ENCODE measurements at regions not wholly inside any gene's neighbourhood (a gene's known extent, or its start where the extent isn't known, plus 50 kb on each side); places are given as distances from the start of the nearest gene placed in this dataset.

DNA sequence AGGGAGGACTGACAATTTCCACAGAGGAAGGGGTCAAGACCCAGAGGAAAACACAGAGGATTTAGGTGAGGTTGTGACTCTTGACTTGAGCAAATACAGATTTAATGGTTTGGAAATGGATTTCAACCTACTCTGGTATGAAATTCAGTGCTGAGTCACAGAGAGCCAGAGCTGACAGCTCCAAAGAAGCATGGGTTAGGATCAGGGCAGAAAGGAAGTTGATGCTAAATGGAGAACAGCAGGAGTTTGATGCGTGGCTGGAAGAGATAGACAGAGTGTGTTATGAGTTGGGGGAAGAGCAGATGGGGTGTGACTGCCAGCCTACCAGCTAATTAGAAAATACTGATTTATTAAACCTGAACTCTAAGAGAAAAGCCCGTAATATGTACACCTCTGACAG, 272.6 kb downstream of the FOXG1 start:
- no peak overlapping the region for H3K4me3 ChIP-seq (ENCODE audit: low read length in 2 of 2)
- WGBS: 52% methylated on average over 2 of the region's 2 CpGs
- no peaks in the 10 kb centered on the region for H3K36me3 ChIP-seq (ENCODE audit: control insufficient read depth in 2 of 2, insufficient read depth in 2 of 2, low read length in 1 of 2)

DNA sequence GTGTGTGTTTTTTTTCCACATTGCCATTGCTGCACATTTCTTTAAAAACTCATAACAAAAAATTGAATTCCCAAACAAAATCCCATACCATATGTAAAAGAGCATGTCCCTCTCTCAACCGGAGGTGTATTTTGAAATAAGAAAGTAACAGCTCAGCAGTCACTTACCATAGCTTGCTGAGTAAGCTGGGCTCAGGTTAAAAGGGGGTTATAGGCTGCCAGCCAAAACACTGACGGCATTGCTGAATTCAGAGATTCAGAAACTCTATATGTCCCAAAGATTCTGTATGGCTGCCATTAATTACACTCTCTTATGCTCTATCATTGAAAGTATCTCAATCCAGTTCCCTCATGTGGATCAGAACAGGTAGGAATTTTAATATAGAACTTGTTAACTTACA, 276.0 kb downstream of the FOXG1 start:
- no peaks in the 10 kb centered on the region for H3K4me1 ChIP-seq (ENCODE audit: control insufficient read depth in 2 of 2, insufficient read depth in 2 of 2, low read length in 2 of 2)
- 82% methylated on average over 2 of the region's 2 CpGs for whole genome bisulfite sequencing

More for the DNA sequence above, 272.6 kb downstream of the FOXG1 start:
- H3K27ac ChIP-seq (ENCODE audit: low read depth in 1 of 2, low read length in 1 of 2): no peak overlapping the region
- no peaks in the 10 kb centered on the region for H3K4me1 ChIP-seq (ENCODE audit: control insufficient read depth in 2 of 2, insufficient read depth in 2 of 2, low read length in 2 of 2)
- no peaks in the 10 kb centered on the region for H3K27me3 ChIP-seq (ENCODE audit: control insufficient read depth in 2 of 2, insufficient read depth in 1 of 2, low read length in 1 of 2)
- no peaks in the 10 kb centered on the region for H3K9me3 ChIP-seq (ENCODE audit: control insufficient read depth in 2 of 2, insufficient read depth in 1 of 2, low read length in 1 of 2)
- no peak for DNase-seq (ENCODE audit: low read depth in 6 of 9, low spot score in 9 of 9)

DNA sequence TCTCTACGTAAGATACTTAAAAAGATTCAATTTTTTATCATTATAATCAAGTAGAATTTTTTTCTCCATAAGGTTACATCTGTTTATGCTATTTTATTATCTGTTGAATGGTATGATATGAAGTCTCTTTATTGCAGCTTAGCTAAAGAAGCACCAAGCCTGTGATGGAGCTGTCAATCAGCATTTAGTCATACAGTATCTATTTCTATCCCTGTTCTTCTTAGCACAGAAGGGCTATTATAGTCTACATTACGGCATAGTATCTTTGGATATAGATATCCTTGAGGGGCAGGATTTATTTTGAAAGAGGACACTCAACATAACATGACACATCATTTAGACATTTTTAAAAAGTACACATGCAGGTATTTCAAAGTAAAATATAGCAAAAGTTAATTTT, 277.1 kb downstream of the FOXG1 start:
- Histone ChIP-seq H3K36me3 (ENCODE audit: control insufficient read depth in 2 of 2, insufficient read depth in 2 of 2, low read length in 1 of 2) (no peaks in the 10 kb centered on the region), H3K27ac (ENCODE audit: low read depth in 1 of 2, low read length in 1 of 2) (no peak overlapping the region), H3K4me1 (ENCODE audit: control insufficient read depth in 2 of 2, insufficient read depth in 2 of 2, low read length in 2 of 2) (no peaks in the 10 kb centered on the region), H3K27me3 (ENCODE audit: control insufficient read depth in 2 of 2, insufficient read depth in 1 of 2, low read length in 1 of 2) (no peaks in the 10 kb centered on the region), H3K4me3 (ENCODE audit: low read length in 2 of 2) (no peak overlapping the region), H3K9me3 (ENCODE audit: control insufficient read depth in 2 of 2, insufficient read depth in 1 of 2, low read length in 1 of 2) (no peaks in the 10 kb centered on the region)
- DNase-seq (ENCODE audit: low read depth in 6 of 9, low spot score in 9 of 9): no peak
- WGBS: 93% methylated on average over 2 of the region's 2 CpGs

More for the DNA sequence above, 276.0 kb downstream of the FOXG1 start:
- Histone ChIP-seq H3K27ac (ENCODE audit: low read depth in 1 of 2, low read length in 1 of 2) (no peak overlapping the region), H3K27me3 (ENCODE audit: control insufficient read depth in 2 of 2, insufficient read depth in 1 of 2, low read length in 1 of 2) (no peaks in the 10 kb centered on the region), H3K4me3 (ENCODE audit: low read length in 2 of 2) (no peak overlapping the region), H3K9me3 (ENCODE audit: control insufficient read depth in 2 of 2, insufficient read depth in 1 of 2, low read length in 1 of 2) (no peaks in the 10 kb centered on the region), H3K36me3 (ENCODE audit: control insufficient read depth in 2 of 2, insufficient read depth in 2 of 2, low read length in 1 of 2) (no peaks in the 10 kb centered on the region)
- peak in 1 of 9 donors; percentile 1 for DNase-seq (ENCODE audit: low read depth in 6 of 9, low spot score in 9 of 9)

DNA sequence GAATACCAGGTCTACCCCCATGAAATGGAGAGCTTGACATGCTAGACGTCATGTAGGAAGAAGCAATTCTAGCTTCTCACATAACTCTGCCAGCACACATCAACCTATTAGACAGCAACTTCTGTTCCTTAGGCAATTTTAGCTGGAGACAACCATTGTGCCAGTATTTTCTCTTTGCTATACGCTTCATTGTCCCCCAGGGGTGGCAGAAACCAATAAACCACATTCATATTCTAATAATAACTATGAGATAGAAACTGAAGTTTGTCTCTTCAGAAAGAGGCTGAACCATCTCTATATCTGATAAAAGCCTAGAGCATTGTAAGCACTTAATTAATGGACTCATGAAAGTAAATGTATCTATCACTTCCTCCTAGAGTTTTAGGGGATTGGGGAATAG, 278.6 kb downstream of the FOXG1 start:
- no peaks in the 10 kb centered on the region for H3K4me1 ChIP-seq (ENCODE audit: control insufficient read depth in 2 of 2, insufficient read depth in 2 of 2, low read length in 2 of 2)
- H3K27ac ChIP-seq (ENCODE audit: low read depth in 1 of 2, low read length in 1 of 2): no peak overlapping the region
- no peak overlapping the region for H3K4me3 ChIP-seq (ENCODE audit: low read length in 2 of 2)
- DNase-seq (ENCODE audit: low read depth in 6 of 9, low spot score in 9 of 9): no peak
- WGBS: 81% methylated on average over 2 of the region's 2 CpGs
- no peaks in the 10 kb centered on the region for H3K27me3 ChIP-seq (ENCODE audit: control insufficient read depth in 2 of 2, insufficient read depth in 1 of 2, low read length in 1 of 2)
- H3K36me3 ChIP-seq (ENCODE audit: control insufficient read depth in 2 of 2, insufficient read depth in 2 of 2, low read length in 1 of 2): no peaks in the 10 kb centered on the region
- no peaks in the 10 kb centered on the region for H3K9me3 ChIP-seq (ENCODE audit: control insufficient read depth in 2 of 2, insufficient read depth in 1 of 2, low read length in 1 of 2)

DNA sequence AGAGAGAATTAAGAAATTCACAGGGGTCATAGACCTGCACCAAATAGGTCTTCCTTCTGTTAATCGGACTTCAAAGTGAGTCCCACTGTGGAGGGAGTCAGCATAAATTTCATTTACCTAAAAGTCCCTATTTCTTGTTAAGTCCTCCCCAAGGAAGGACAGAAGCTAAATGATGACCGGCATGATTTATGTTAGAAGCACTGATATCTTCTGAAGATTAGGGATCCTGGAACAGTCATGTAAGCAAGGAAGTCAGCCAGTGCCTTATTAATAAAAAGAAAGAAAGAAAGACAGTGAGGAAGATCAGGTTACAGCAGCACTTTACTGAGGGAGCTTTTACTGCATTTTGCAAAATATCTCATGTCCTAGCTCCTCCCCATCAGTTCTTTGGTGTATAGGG, 287.5 kb downstream of the FOXG1 start:
- WGBS: 77% methylated on average over 2 of the region's 2 CpGs
- no peak overlapping the region for H3K27ac ChIP-seq (ENCODE audit: low read depth in 1 of 2, low read length in 1 of 2)
- H3K4me1 ChIP-seq (ENCODE audit: control insufficient read depth in 2 of 2, insufficient read depth in 2 of 2, low read length in 2 of 2): no peaks in the 10 kb centered on the region
- DNase-seq (ENCODE audit: low read depth in 6 of 9, low spot score in 9 of 9): no peak
- no peaks in the 10 kb centered on the region for H3K9me3 ChIP-seq (ENCODE audit: control insufficient read depth in 2 of 2, insufficient read depth in 1 of 2, low read length in 1 of 2)
- no peaks in the 10 kb centered on the region for H3K36me3 ChIP-seq (ENCODE audit: control insufficient read depth in 2 of 2, insufficient read depth in 2 of 2, low read length in 1 of 2)
- no peak overlapping the region for H3K4me3 ChIP-seq (ENCODE audit: low read length in 2 of 2)
- H3K27me3 ChIP-seq (ENCODE audit: control insufficient read depth in 2 of 2, insufficient read depth in 1 of 2, low read length in 1 of 2): no peaks in the 10 kb centered on the region

DNA sequence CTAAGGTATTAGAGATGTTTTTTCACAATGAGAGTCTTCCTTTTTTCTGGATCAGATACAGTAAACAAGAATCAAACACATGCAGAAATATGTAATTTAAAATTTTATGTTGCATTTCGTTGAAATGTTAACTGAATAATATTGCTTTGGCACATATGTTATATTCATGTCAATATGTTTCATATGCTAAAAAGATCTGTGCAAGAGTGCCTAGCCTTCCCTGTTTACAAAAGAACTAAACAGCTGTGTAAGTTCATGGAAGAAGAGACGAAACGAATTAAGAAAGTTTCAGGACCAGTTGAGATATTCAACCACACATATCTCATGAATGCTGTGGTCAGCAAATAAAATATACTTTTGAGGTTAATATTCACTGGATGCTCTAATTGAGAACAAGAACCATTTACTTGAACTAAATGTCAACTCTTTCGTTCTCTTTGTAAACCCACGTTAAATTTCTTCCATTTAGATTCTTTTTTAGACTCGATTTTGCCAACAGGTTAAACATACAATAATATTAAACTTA, 289.5 kb downstream of the FOXG1 start:
- Histone ChIP-seq H3K27ac (ENCODE audit: low read depth in 1 of 2, low read length in 1 of 2) (no peak overlapping the region), H3K4me3 (ENCODE audit: low read length in 2 of 2) (no peak overlapping the region), H3K36me3 (ENCODE audit: control insufficient read depth in 2 of 2, insufficient read depth in 2 of 2, low read length in 1 of 2) (no peaks in the 10 kb centered on the region), H3K9me3 (ENCODE audit: control insufficient read depth in 2 of 2, insufficient read depth in 1 of 2, low read length in 1 of 2) (no peaks in the 10 kb centered on the region), H3K4me1 (ENCODE audit: control insufficient read depth in 2 of 2, insufficient read depth in 2 of 2, low read length in 2 of 2) (no peaks in the 10 kb centered on the region), H3K27me3 (ENCODE audit: control insufficient read depth in 2 of 2, insufficient read depth in 1 of 2, low read length in 1 of 2) (no peaks in the 10 kb centered on the region)
- no peak for DNase-seq (ENCODE audit: low read depth in 6 of 9, low spot score in 9 of 9)
- WGBS: 90% methylated on average over 6 of the region's 6 CpGs

DNA sequence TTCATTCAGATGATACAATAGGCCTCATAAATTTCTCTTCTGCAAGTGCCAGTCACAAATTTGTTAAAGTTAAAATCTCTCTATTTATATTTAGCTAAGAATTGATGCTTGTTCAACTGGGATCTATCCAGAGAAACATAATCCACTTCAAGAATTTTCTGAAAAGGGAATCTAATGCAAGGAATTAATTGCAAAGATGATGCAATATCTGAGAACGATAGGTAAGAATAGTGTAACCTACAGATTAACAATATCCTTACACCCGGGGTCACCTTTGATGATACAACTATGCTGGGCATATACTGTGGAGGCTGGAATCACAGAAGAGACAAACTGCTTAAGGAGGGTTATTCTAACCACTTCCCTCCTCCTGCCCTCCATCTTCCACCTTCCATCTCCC, 295.1 kb downstream of the FOXG1 start:
- Histone ChIP-seq H3K27ac (ENCODE audit: low read depth in 1 of 2, low read length in 1 of 2) (no peak overlapping the region), H3K9me3 (ENCODE audit: control insufficient read depth in 2 of 2, insufficient read depth in 1 of 2, low read length in 1 of 2) (no peaks in the 10 kb centered on the region), H3K4me3 (ENCODE audit: low read length in 2 of 2) (no peak overlapping the region), H3K4me1 (ENCODE audit: control insufficient read depth in 2 of 2, insufficient read depth in 2 of 2, low read length in 2 of 2) (no peaks in the 10 kb centered on the region), H3K27me3 (ENCODE audit: control insufficient read depth in 2 of 2, insufficient read depth in 1 of 2, low read length in 1 of 2) (no peaks in the 10 kb centered on the region), H3K36me3 (ENCODE audit: control insufficient read depth in 2 of 2, insufficient read depth in 2 of 2, low read length in 1 of 2) (no peaks in the 10 kb centered on the region)
- DNase-seq (ENCODE audit: low read depth in 6 of 9, low spot score in 9 of 9): no peak
- 91% methylated on average over 2 of the region's 2 CpGs for WGBS

DNA sequence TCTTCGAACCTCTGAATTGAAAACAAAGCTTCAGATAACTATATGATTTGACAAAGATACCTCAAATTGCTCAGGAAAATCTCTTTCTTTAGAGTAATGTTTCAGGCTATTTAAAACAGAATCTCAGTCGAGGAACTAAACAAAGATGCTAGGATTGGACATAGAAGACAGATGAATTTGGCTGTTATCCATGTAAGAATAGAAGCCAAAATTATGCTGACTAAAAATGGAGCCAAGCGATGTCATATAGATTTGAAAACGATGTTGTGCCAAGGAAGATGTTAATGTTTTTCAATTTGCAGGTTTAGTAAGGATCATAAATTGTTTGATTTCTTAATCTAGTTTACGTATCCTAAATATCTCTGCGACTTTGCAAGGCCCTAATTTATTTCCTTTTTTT, 295.9 kb downstream of the FOXG1 start:
- H3K9me3 ChIP-seq (ENCODE audit: control insufficient read depth in 2 of 2, insufficient read depth in 1 of 2, low read length in 1 of 2): no peaks in the 10 kb centered on the region
- H3K36me3 ChIP-seq (ENCODE audit: control insufficient read depth in 2 of 2, insufficient read depth in 2 of 2, low read length in 1 of 2): no peaks in the 10 kb centered on the region
- WGBS: 90% methylated on average over 6 of the region's 6 CpGs
- no peaks in the 10 kb centered on the region for H3K4me1 ChIP-seq (ENCODE audit: control insufficient read depth in 2 of 2, insufficient read depth in 2 of 2, low read length in 2 of 2)
- H3K4me3 ChIP-seq (ENCODE audit: low read length in 2 of 2): no peak overlapping the region
- DNase-seq (ENCODE audit: low read depth in 6 of 9, low spot score in 9 of 9): no peak
- H3K27ac ChIP-seq (ENCODE audit: low read depth in 1 of 2, low read length in 1 of 2): no peak overlapping the region
- H3K27me3 ChIP-seq (ENCODE audit: control insufficient read depth in 2 of 2, insufficient read depth in 1 of 2, low read length in 1 of 2): no peaks in the 10 kb centered on the region

DNA sequence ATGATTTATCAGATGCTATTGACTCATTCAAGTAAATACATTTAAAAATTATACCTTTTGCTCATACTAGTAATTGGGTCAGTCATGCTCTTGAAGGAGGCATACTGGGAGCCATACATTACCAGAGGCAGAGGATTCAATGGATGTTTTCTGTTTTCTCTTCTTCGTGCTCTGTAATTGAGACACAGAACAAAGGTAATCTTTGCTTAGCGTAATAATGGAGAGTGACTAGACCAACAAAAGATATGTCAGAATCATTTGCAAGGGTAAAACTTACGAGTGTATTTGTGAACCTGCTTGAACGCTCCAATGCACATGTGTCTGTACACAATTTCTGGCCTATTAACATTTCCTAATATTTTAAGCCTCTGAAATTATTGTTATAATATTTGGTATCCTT, 296.4 kb downstream of the FOXG1 start:
- no peaks in the 10 kb centered on the region for H3K36me3 ChIP-seq (ENCODE audit: control insufficient read depth in 2 of 2, insufficient read depth in 2 of 2, low read length in 1 of 2)
- 94% methylated on average over 4 of the region's 4 CpGs for WGBS

More for the DNA sequence above, 296.4 kb downstream of the FOXG1 start:
- no peaks in the 10 kb centered on the region for H3K4me1 ChIP-seq (ENCODE audit: control insufficient read depth in 2 of 2, insufficient read depth in 2 of 2, low read length in 2 of 2)
- H3K9me3 ChIP-seq (ENCODE audit: control insufficient read depth in 2 of 2, insufficient read depth in 1 of 2, low read length in 1 of 2): no peaks in the 10 kb centered on the region
- no peak overlapping the region for H3K4me3 ChIP-seq (ENCODE audit: low read length in 2 of 2)
- no peak overlapping the region for H3K27ac ChIP-seq (ENCODE audit: low read depth in 1 of 2, low read length in 1 of 2)
- DNase-seq (ENCODE audit: low read depth in 6 of 9, low spot score in 9 of 9): no peak
- no peaks in the 10 kb centered on the region for H3K27me3 ChIP-seq (ENCODE audit: control insufficient read depth in 2 of 2, insufficient read depth in 1 of 2, low read length in 1 of 2)

All from thymus (tissue), 11 donors.